Stimulated activated memory B cell treated with anti-CD40 and anti-IgM and Interleukin-4, amounts not matched to agents 10 μg/mL and 1 μg/mL and 100 μg/mL, for 72 hours (primary cell): ENCODE measurements at regions not wholly inside any gene's neighbourhood (a gene's known extent, or its start where the extent isn't known, plus 50 kb on each side); places are given as distances from the start of the nearest gene placed in this dataset.

Source experiments
- ATAC-seq: fragments of 150-1000 bp; cut with Tn5 transposase; 2 replicates; pipeline ENCODE4 v1.10.0; 2021
- H3K27ac Mint-ChIP-seq: one replicate; pipeline ENCODE4 v1.8.0; 2022; ENCODE audit warnings: mild to moderate bottlenecking, mixed read lengths
- H3K27me3 Mint-ChIP-seq: one replicate; pipeline ENCODE4 v1.8.0; 2022; ENCODE audit warnings: mixed read lengths
- H3K36me3 Mint-ChIP-seq: one replicate; pipeline ENCODE4 v1.8.0; 2022; ENCODE audit warnings: mixed read lengths
- H3K4me1 Mint-ChIP-seq: one replicate; pipeline ENCODE4 v1.8.0; 2022; ENCODE audit warnings: mixed read lengths
- H3K4me3 Mint-ChIP-seq: one replicate; pipeline ENCODE4 v1.8.0; 2022; ENCODE audit warnings: mild to moderate bottlenecking, moderate library complexity, mixed read lengths
- H3K9me3 Mint-ChIP-seq: one replicate; pipeline ENCODE4 v1.8.0; 2022; ENCODE audit warnings: mixed read lengths

GRCh38 chr21:16074950-16075489, 345.2 kb downstream of the USP25 start:
- Mint-ChIP-seq H3K4me3 (no peak overlapping the region), H3K27ac (no peak overlapping the region), H3K4me1 (no peaks in the 10 kb centered on the region), H3K27me3 (no peaks in the 10 kb centered on the region), H3K36me3 (no peaks in the 10 kb centered on the region), H3K9me3 (no peaks in the 10 kb centered on the region)
- no peak for ATAC-seq

GRCh38 chr21:16075649-16076282, 346.0 kb downstream of the USP25 start:
- no peaks in the 10 kb centered on the region for H3K4me1 Mint-ChIP-seq
- no peak overlapping the region for H3K4me3 Mint-ChIP-seq
- H3K27me3 Mint-ChIP-seq: no peaks in the 10 kb centered on the region
- no peak for ATAC-seq
- no peaks in the 10 kb centered on the region for H3K9me3 Mint-ChIP-seq
- H3K36me3 Mint-ChIP-seq: no peaks in the 10 kb centered on the region
- H3K27ac Mint-ChIP-seq: no peak overlapping the region

GRCh38 chr21:16076465-16076864, 346.7 kb downstream of the USP25 start:
- no peaks in the 10 kb centered on the region for H3K36me3 Mint-ChIP-seq
- H3K27me3 Mint-ChIP-seq: no peaks in the 10 kb centered on the region
- H3K9me3 Mint-ChIP-seq: no peaks in the 10 kb centered on the region
- no peak for ATAC-seq
- no peak overlapping the region for H3K27ac Mint-ChIP-seq
- no peak overlapping the region for H3K4me3 Mint-ChIP-seq
- H3K4me1 Mint-ChIP-seq: no peaks in the 10 kb centered on the region

- H3K27me3 Mint-ChIP-seq: no peaks in the 10 kb centered on the region
These were observed 348.6 kb downstream of the USP25 start for GRCh38 chr21:16078382-16078781.

GRCh38 chr21:16079830-16080229, 350.0 kb downstream of the USP25 start:
- Mint-ChIP-seq H3K27ac (no peak overlapping the region), H3K4me3 (no peak overlapping the region), H3K27me3 (no peaks in the 10 kb centered on the region), H3K9me3 (no peaks in the 10 kb centered on the region), H3K36me3 (no peaks in the 10 kb centered on the region), H3K4me1 (no peaks in the 10 kb centered on the region)
- no peak for ATAC-seq

More at GRCh38 chr21:16078382-16078781, 348.6 kb downstream of the USP25 start:
- H3K36me3 Mint-ChIP-seq: no peaks in the 10 kb centered on the region
- no peak for ATAC-seq
- H3K4me1 Mint-ChIP-seq: no peaks in the 10 kb centered on the region
- no peak overlapping the region for H3K27ac Mint-ChIP-seq
- H3K4me3 Mint-ChIP-seq: no peak overlapping the region
- H3K9me3 Mint-ChIP-seq: no peaks in the 10 kb centered on the region

- H3K27ac Mint-ChIP-seq: no peak overlapping the region
- no peaks in the 10 kb centered on the region for H3K27me3 Mint-ChIP-seq
- ATAC-seq: no peak
- no peaks in the 10 kb centered on the region for H3K4me1 Mint-ChIP-seq
- no peaks in the 10 kb centered on the region for H3K36me3 Mint-ChIP-seq
- no peaks in the 10 kb centered on the region for H3K9me3 Mint-ChIP-seq
- no peak overlapping the region for H3K4me3 Mint-ChIP-seq
These were observed 351.5 kb downstream of the USP25 start for GRCh38 chr21:16081304-16081703.

GRCh38 chr21:16082038-16082816, 352.4 kb downstream of the USP25 start:
- H3K4me1 Mint-ChIP-seq: no peaks in the 10 kb centered on the region
- no peaks in the 10 kb centered on the region for H3K36me3 Mint-ChIP-seq
- no peaks in the 10 kb centered on the region for H3K27me3 Mint-ChIP-seq
- no peak for ATAC-seq
- no peak overlapping the region for H3K27ac Mint-ChIP-seq
- H3K4me3 Mint-ChIP-seq: no peak overlapping the region
- H3K9me3 Mint-ChIP-seq: no peaks in the 10 kb centered on the region

GRCh38 chr21:16084776-16085364, 355.1 kb downstream of the USP25 start:
- Mint-ChIP-seq H3K9me3 (no peaks in the 10 kb centered on the region), H3K4me1 (no peaks in the 10 kb centered on the region), H3K27me3 (no peaks in the 10 kb centered on the region), H3K4me3 (no peak overlapping the region), H3K27ac (no peak overlapping the region), H3K36me3 (no peaks in the 10 kb centered on the region)
- no peak for ATAC-seq

GRCh38 chr21:16085421-16085820, 355.6 kb downstream of the USP25 start:
- no peaks in the 10 kb centered on the region for H3K4me1 Mint-ChIP-seq
- H3K27me3 Mint-ChIP-seq: no peaks in the 10 kb centered on the region
- no peaks in the 10 kb centered on the region for H3K9me3 Mint-ChIP-seq
- ATAC-seq: no peak
- no peak overlapping the region for H3K27ac Mint-ChIP-seq
- no peak overlapping the region for H3K4me3 Mint-ChIP-seq
- no peaks in the 10 kb centered on the region for H3K36me3 Mint-ChIP-seq

GRCh38 chr21:16086121-16086520, 356.3 kb downstream of the USP25 start:
- no peaks in the 10 kb centered on the region for H3K9me3 Mint-ChIP-seq
- H3K27me3 Mint-ChIP-seq: no peaks in the 10 kb centered on the region
- ATAC-seq: no peak
- no peaks in the 10 kb centered on the region for H3K36me3 Mint-ChIP-seq
- no peak overlapping the region for H3K27ac Mint-ChIP-seq
- H3K4me1 Mint-ChIP-seq: no peaks in the 10 kb centered on the region
- H3K4me3 Mint-ChIP-seq: no peak overlapping the region

GRCh38 chr21:16086936-16087335, 357.2 kb downstream of the USP25 start:
- no peaks in the 10 kb centered on the region for H3K9me3 Mint-ChIP-seq
- no peak overlapping the region for H3K27ac Mint-ChIP-seq
- no peak for ATAC-seq
- no peak overlapping the region for H3K4me3 Mint-ChIP-seq
- H3K27me3 Mint-ChIP-seq: no peaks in the 10 kb centered on the region
- no peaks in the 10 kb centered on the region for H3K4me1 Mint-ChIP-seq
- no peaks in the 10 kb centered on the region for H3K36me3 Mint-ChIP-seq

GRCh38 chr21:16087523-16087922, 357.7 kb downstream of the USP25 start:
- H3K36me3 Mint-ChIP-seq: no peaks in the 10 kb centered on the region
- no peaks in the 10 kb centered on the region for H3K9me3 Mint-ChIP-seq
- H3K27me3 Mint-ChIP-seq: no peaks in the 10 kb centered on the region
- no peak overlapping the region for H3K27ac Mint-ChIP-seq
- H3K4me1 Mint-ChIP-seq: no peaks in the 10 kb centered on the region
- no peak for ATAC-seq
- H3K4me3 Mint-ChIP-seq: no peak overlapping the region

GRCh38 chr21:16088056-16088455, 358.3 kb downstream of the USP25 start:
- Mint-ChIP-seq H3K4me1 (no peaks in the 10 kb centered on the region), H3K27me3 (no peaks in the 10 kb centered on the region), H3K4me3 (no peak overlapping the region), H3K36me3 (no peaks in the 10 kb centered on the region), H3K27ac (no peak overlapping the region), H3K9me3 (no peaks in the 10 kb centered on the region)
- no peak for ATAC-seq

GRCh38 chr21:16095005-16095404, 365.2 kb downstream of the USP25 start:
- no peak overlapping the region for H3K27ac Mint-ChIP-seq
- no peak for ATAC-seq
- H3K9me3 Mint-ChIP-seq: no peaks in the 10 kb centered on the region
- no peak overlapping the region for H3K4me3 Mint-ChIP-seq
- no peaks in the 10 kb centered on the region for H3K4me1 Mint-ChIP-seq
- no peaks in the 10 kb centered on the region for H3K36me3 Mint-ChIP-seq
- H3K27me3 Mint-ChIP-seq: no peaks in the 10 kb centered on the region

- Mint-ChIP-seq H3K27ac (no peak overlapping the region), H3K36me3 (no peaks in the 10 kb centered on the region), H3K27me3 (no peaks in the 10 kb centered on the region), H3K4me3 (no peak overlapping the region), H3K4me1 (no peaks in the 10 kb centered on the region), H3K9me3 (no peaks in the 10 kb centered on the region)
- ATAC-seq: no peak
These were observed 367.2 kb downstream of the USP25 start for GRCh38 chr21:16096988-16097387.

GRCh38 chr21:16102113-16102512, 372.3 kb downstream of the USP25 start:
- H3K4me3 Mint-ChIP-seq: no peak overlapping the region
- ATAC-seq: no peak

More at GRCh38 chr21:16102113-16102512, 372.3 kb downstream of the USP25 start:
- no peaks in the 10 kb centered on the region for H3K4me1 Mint-ChIP-seq
- no peaks in the 10 kb centered on the region for H3K9me3 Mint-ChIP-seq
- H3K27me3 Mint-ChIP-seq: no peaks in the 10 kb centered on the region
- H3K27ac Mint-ChIP-seq: no peak overlapping the region
- no peaks in the 10 kb centered on the region for H3K36me3 Mint-ChIP-seq
